ENCODE measurements at regions not wholly inside any gene's neighbourhood (a gene's known extent, or its start where the extent isn't known, plus 50 kb on each side); places are given as distances from the start of the nearest gene placed in this dataset.

GRCh38 chr13:78004821-78005220 is 86.2 kb upstream of the EDNRB start:
- H3K36me3 ChIP-seq (ENCODE audit: control insufficient read depth, insufficient read depth, low read length) = no peaks in the 10 kb centered on the region
- H3K27me3 ChIP-seq (replicated peaks; ENCODE audit: control insufficient read depth, insufficient read depth, low read length) = no peaks in the 10 kb centered on the region
- DNase-seq (ENCODE audit: extremely low read depth, insufficient read length) = no peak
- no peak for TF ChIP-seq CTCF (IDR thresholded peaks at IDR 0.05; ENCODE audit: insufficient read depth, low read length, poor library complexity, severe bottlenecking)
- H3K4me3 ChIP-seq (replicated peaks; ENCODE audit: low read depth, low read length) = no peak overlapping the region

GRCh38 chr13:77999746-78000145 is 81.1 kb upstream of the EDNRB start:
- no peak for DNase-seq (ENCODE audit: extremely low read depth, insufficient read length)
- TF ChIP-seq CTCF (IDR thresholded peaks at IDR 0.05; ENCODE audit: insufficient read depth, low read length, poor library complexity, severe bottlenecking) = no peak
- no peak overlapping the region for H3K4me3 ChIP-seq (replicated peaks; ENCODE audit: low read depth, low read length)
- H3K27me3 ChIP-seq (replicated peaks; ENCODE audit: control insufficient read depth, insufficient read depth, low read length) = no peaks in the 10 kb centered on the region
- H3K36me3 ChIP-seq (ENCODE audit: control insufficient read depth, insufficient read depth, low read length) = no peaks in the 10 kb centered on the region

- no peak for DNase-seq (ENCODE audit: extremely low read depth, insufficient read length)
- no peak overlapping the region for H3K4me3 ChIP-seq (replicated peaks; ENCODE audit: low read depth, low read length)
- TF ChIP-seq CTCF (IDR thresholded peaks at IDR 0.05; ENCODE audit: insufficient read depth, low read length, poor library complexity, severe bottlenecking) = no peak
- H3K36me3 ChIP-seq (ENCODE audit: control insufficient read depth, insufficient read depth, low read length) = no peaks in the 10 kb centered on the region
- no peaks in the 10 kb centered on the region; the same call in 1 of the 2 replicates for H3K27me3 ChIP-seq (replicated peaks; ENCODE audit: control insufficient read depth, insufficient read depth, low read length)
Measured at GRCh38 chr13:77994166-77994565, 75.5 kb upstream of the EDNRB start.

GRCh38 chr13:77991003-77991402 is 72.4 kb upstream of the EDNRB start:
- H3K36me3 ChIP-seq (ENCODE audit: control insufficient read depth, insufficient read depth, low read length) = no peaks in the 10 kb centered on the region
- no peak overlapping the region for H3K4me3 ChIP-seq (replicated peaks; ENCODE audit: low read depth, low read length)
- no peaks in the 10 kb centered on the region; the same call in 1 of the 2 replicates for H3K27me3 ChIP-seq (replicated peaks; ENCODE audit: control insufficient read depth, insufficient read depth, low read length)
- no peak for DNase-seq (ENCODE audit: extremely low read depth, insufficient read length)
- TF ChIP-seq CTCF (IDR thresholded peaks at IDR 0.05; ENCODE audit: insufficient read depth, low read length, poor library complexity, severe bottlenecking) = no peak

GRCh38 chr13:77989281-77989680 is 70.7 kb upstream of the EDNRB start:
- no peak for DNase-seq (ENCODE audit: extremely low read depth, insufficient read length)
- Histone ChIP-seq H3K27me3 (replicated peaks; ENCODE audit: control insufficient read depth, insufficient read depth, low read length) (no peaks in the 10 kb centered on the region; the same call in 1 of the 2 replicates), H3K36me3 (ENCODE audit: control insufficient read depth, insufficient read depth, low read length) (no peaks in the 10 kb centered on the region), H3K4me3 (replicated peaks; ENCODE audit: low read depth, low read length) (no peak overlapping the region)
- no peak for TF ChIP-seq CTCF (IDR thresholded peaks at IDR 0.05; ENCODE audit: insufficient read depth, low read length, poor library complexity, severe bottlenecking)

GRCh38 chr13:77988355-77988754 is 69.7 kb upstream of the EDNRB start:
- TF ChIP-seq CTCF (IDR thresholded peaks at IDR 0.05; ENCODE audit: insufficient read depth, low read length, poor library complexity, severe bottlenecking) = no peak
- no peak for DNase-seq (ENCODE audit: extremely low read depth, insufficient read length)
- Histone ChIP-seq H3K27me3 (replicated peaks; ENCODE audit: control insufficient read depth, insufficient read depth, low read length) (no peaks in the 10 kb centered on the region; the same call in 1 of the 2 replicates), H3K36me3 (ENCODE audit: control insufficient read depth, insufficient read depth, low read length) (no peaks in the 10 kb centered on the region), H3K4me3 (replicated peaks; ENCODE audit: low read depth, low read length) (no peak overlapping the region)
